ENCODE measurements at regions not wholly inside any gene's neighbourhood (a gene's known extent, or its start where the extent isn't known, plus 50 kb on each side); places are given as distances from the start of the nearest gene placed in this dataset.

DNA sequence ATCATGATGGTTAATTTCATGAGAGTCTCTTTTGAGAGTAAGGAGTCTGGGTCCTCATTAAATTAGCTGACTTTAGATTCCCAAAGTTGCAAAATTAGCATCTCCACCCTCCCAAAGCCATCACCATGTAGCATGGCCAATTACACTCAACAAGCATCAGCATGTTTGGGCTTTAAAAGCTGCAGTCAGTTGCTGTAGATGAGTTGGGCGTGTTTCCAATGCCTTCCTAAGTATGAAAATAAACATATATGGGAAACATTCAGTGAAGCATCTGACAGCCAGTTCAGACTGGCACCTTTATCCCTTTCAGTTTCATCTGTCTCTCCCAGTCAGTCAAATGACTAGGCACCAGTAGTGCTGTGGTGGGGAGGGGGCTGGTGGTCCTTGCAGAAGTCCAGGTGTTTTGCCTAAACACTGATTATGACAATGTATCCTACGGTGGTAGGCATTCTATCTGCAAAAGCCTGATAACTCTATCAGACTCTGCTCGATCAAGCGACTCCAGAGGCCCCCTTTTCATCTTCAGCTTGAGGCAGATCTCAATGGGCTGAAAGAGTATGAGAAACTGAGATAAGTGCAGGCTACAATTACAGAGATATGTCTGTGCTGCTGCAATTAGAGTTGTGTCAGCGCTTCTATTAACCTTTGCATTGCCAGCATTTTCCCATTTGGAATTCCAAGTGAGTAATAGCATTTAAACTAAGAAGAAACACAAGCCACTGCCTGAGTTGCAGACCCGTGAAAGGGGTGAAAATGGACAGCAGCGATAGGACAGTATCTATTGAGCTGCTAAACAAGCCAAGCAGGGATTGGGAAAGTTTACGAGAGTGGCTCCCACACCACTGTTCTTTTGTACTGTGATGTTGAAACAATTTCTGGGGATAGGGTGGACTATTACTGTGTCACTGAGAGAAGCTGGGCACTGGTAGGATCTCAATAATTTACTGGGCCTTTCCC lies 67.3 kb upstream of the SPOPL start:
- TF ChIP-seq, protein P1, sequence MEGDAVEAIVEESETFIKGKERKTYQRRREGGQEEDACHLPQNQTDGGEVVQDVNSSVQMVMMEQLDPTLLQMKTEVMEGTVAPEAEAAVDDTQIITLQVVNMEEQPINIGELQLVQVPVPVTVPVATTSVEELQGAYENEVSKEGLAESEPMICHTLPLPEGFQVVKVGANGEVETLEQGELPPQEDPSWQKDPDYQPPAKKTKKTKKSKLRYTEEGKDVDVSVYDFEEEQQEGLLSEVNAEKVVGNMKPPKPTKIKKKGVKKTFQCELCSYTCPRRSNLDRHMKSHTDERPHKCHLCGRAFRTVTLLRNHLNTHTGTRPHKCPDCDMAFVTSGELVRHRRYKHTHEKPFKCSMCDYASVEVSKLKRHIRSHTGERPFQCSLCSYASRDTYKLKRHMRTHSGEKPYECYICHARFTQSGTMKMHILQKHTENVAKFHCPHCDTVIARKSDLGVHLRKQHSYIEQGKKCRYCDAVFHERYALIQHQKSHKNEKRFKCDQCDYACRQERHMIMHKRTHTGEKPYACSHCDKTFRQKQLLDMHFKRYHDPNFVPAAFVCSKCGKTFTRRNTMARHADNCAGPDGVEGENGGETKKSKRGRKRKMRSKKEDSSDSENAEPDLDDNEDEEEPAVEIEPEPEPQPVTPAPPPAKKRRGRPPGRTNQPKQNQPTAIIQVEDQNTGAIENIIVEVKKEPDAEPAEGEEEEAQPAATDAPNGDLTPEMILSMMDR (IDR thresholded peaks at IDR 0.05) = no peak
- no peak for TF ChIP-seq EP300 (IDR thresholded peaks at IDR 0.05)
